ENCODE measurements at regions not wholly inside any gene's neighbourhood (a gene's known extent, or its start where the extent isn't known, plus 50 kb on each side); places are given as distances from the start of the nearest gene placed in this dataset.

DNA sequence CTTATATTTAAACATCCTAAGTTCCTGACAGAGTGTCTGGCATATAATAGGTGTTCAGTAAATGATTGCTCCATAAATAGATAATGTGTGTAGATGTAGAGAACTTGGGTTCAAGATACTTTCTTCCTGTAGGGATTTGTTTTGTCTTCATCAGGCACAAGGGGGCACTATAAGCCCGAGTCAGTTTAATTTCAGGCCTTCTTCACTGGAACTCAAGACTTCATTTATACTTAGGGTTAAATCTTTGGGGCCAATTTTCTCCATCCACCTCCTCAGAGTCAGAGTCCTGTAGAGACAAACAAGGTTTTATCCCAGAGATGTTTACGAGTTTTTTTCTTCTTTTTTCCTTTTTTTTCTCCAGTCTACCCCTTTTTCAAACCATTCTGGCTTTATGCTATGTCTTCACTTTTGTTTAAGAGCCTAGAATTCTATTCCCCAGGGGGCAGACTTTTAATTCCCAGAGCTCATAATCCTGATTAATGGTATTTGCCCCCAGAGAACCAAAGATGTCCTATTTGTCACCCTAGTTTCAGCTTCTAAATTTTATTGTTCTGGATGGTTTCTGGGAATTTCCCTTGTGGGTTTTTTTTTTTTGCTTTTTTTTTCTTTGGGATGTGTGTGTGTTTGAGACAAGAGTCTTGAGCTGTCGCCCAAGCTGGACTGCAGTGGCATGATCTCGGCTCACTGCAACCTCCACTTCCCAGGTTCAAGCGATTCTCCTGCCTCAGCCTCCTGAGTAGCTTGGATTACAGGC lies 88.4 kb downstream of the HFE start:
- TF ChIP-seq, protein P1, sequence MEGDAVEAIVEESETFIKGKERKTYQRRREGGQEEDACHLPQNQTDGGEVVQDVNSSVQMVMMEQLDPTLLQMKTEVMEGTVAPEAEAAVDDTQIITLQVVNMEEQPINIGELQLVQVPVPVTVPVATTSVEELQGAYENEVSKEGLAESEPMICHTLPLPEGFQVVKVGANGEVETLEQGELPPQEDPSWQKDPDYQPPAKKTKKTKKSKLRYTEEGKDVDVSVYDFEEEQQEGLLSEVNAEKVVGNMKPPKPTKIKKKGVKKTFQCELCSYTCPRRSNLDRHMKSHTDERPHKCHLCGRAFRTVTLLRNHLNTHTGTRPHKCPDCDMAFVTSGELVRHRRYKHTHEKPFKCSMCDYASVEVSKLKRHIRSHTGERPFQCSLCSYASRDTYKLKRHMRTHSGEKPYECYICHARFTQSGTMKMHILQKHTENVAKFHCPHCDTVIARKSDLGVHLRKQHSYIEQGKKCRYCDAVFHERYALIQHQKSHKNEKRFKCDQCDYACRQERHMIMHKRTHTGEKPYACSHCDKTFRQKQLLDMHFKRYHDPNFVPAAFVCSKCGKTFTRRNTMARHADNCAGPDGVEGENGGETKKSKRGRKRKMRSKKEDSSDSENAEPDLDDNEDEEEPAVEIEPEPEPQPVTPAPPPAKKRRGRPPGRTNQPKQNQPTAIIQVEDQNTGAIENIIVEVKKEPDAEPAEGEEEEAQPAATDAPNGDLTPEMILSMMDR (IDR thresholded peaks at IDR 0.05): peak; percentile 61 to 79 (median 70)
- TF ChIP-seq POLR2A (IDR thresholded peaks at IDR 0.05): no peak
